Panc1 (cell line): ENCODE measurements at regions not wholly inside any gene's neighbourhood (a gene's known extent, or its start where the extent isn't known, plus 50 kb on each side); places are given as distances from the start of the nearest gene placed in this dataset.

Experiments used
- ATAC-seq: fragments of 200-7000 bp; cut with Tn5 transposase; 2 replicates; pipeline ENCODE4 v1.9.1; 2020; ENCODE audit warnings: mild to moderate bottlenecking, moderate library complexity
- BruUV-seq: library from RNA; stranded (reverse); fragments of 400-500 nt; replicated peaks from 2 replicates; lab custom pipeline; 2021; lab: Mats Ljungman, UMichigan
- CTCF ChIA-PET: fragments of 300-600 bp; sonication (Branson Sonifier 250); formaldehyde crosslinking; loops from one replicate; lab custom pipeline; 2022; ENCODE audit warnings: antibody characterized with exemption; lab: Charles Lee
- POLR2A ChIA-PET: fragments of 300-600 bp; sonication (Branson Sonifier 250); formaldehyde crosslinking; loops from one replicate; lab custom pipeline; 2022; ENCODE audit warnings: antibody characterized with exemption; lab: Charles Lee
- DNase-seq: peaks from one replicate; pipeline ENCODE4 v3.0.0-alpha.2; 2010; ENCODE audit warnings: low read depth, low spot score
- H3K27ac ChIP-seq: 2 replicates; pipeline ENCODE4 v1.5.1; 2011; ENCODE audit warnings: mild to moderate bottlenecking, low read length, inconsistent platforms
- H3K27me3 ChIP-seq: fragments of 200-500 bp; sonication (Bioruptor generic); 2 replicates; pipeline ENCODE4 v1.6.0; 2014; ENCODE audit warnings: low read length, inconsistent platforms; ENCODE audit not compliant: control insufficient read depth, insufficient read depth
- H3K36me3 ChIP-seq: fragments of 200-500 bp; sonication (Bioruptor generic); 2 replicates; pipeline ENCODE4 v1.5.1; 2014; ENCODE audit warnings: inconsistent platforms, mild to moderate bottlenecking, low read length, moderate library complexity; ENCODE audit not compliant: control insufficient read depth, insufficient read depth
- H3K4me1 ChIP-seq: 2 replicates; pipeline ENCODE4 v1.5.1; 2011; ENCODE audit warnings: inconsistent platforms, mild to moderate bottlenecking, low read length, moderate library complexity; ENCODE audit not compliant: control insufficient read depth, insufficient read depth
- H3K4me3 ChIP-seq, 2 experiments: 2 replicates each; pipeline ENCODE4 v1.5.1; 2011 to 2012; ENCODE audit warnings: low read depth in 2 of 2, low read length in 2 of 2, mild to moderate bottlenecking in 2 of 2, inconsistent platforms in 1 of 2, moderate library complexity in 1 of 2
- H3K9me3 ChIP-seq: fragments of 200-500 bp; sonication (Bioruptor generic); 2 replicates; pipeline ENCODE4 v1.5.1; 2014; ENCODE audit warnings: low read depth, mild to moderate bottlenecking, inconsistent platforms, low read length, moderate library complexity; ENCODE audit not compliant: control insufficient read depth, insufficient read depth
- POLR2AphosphoS5 ChIP-seq: IDR thresholded peaks from 2 replicates; pipeline ENCODE4 v1.6.1; 2012; ENCODE audit warnings: mild to moderate bottlenecking, low read depth, low read length, moderate library complexity
- SIN3A ChIP-seq: IDR thresholded peaks from 2 replicates; pipeline ENCODE4 v1.6.1; 2012; ENCODE audit warnings: low read depth, mild to moderate bottlenecking, low read length, moderate library complexity, borderline replicate concordance; ENCODE audit not compliant: insufficient read depth
- TCF7L2 ChIP-seq: IDR thresholded peaks from 2 replicates; pipeline ENCODE4 v1.6.1; 2011; ENCODE audit warnings: mild to moderate bottlenecking, low read depth, low read length, inconsistent platforms
- in situ Hi-C: cut with HindIII; loops from 2 replicates; pipeline ENCODE4 v1.10.0; 2016; ENCODE audit warnings: low sequenced_read_pairs, low pct_unique_long_range_greater_than_20kb
- intact Hi-C: fragments of 100-400 bp; cut with micrococcal nuclease; formaldehyde crosslinking; loops from one replicate; pipeline ENCODE4 v1.10.0; 2022; ENCODE audit not compliant: unreplicated experiment
- TF ChIP-seq, protein P1 (sequence below): fragments of 450-650 bp; IDR thresholded peaks from 2 replicates; pipeline ENCODE4 v1.5.1; 2017; ENCODE audit warnings: mild to moderate bottlenecking
- TF ChIP-seq, protein P2 (sequence below), 2 experiments: IDR thresholded peaks; 2 replicates each; pipeline ENCODE4 v1.6.1; 2011 to 2012; ENCODE audit warnings: low read depth in 2 of 2, control low read depth in 1 of 2, low read length in 1 of 2, mild to moderate bottlenecking in 1 of 2, moderate library complexity in 1 of 2; ENCODE audit not compliant: insufficient read depth in 1 of 2

GRCh38 chr9:126088336-126088735, 238.3 kb upstream of the MVB12B start:
- ChIA-PET POLR2A (no interaction called here), CTCF (no interaction called here)
- in situ Hi-C loops, result no loop called here

DNA sequence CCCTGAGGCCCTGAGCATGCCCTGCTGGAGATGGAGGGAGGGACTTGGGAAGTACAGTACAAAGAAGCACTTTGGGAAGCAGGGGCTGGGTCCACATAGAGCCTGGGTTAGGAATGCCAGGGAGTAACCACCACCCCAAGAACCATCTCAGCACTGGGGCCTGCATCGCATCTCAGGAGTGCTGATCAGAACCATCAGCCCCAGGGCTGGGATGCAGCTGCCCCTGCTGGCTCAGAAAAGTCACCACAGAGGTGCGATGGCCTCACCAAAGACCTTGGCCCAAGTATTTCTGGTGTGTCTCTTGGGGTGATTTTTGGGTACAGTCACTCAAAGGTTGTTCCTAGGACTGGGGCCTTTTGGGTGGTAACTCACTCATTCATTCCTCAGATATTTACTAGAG, 236.8 kb upstream of the MVB12B start:
- POLR2A ChIA-PET, result no interaction called here
- ATAC-seq (no peak), DNase-seq (no peak)
- no TSS peak for BruUV-seq
- no peaks in the 10 kb centered on the region for H3K36me3 ChIP-seq
- no peaks in the 10 kb centered on the region; the same call in 1 of the 2 replicates for H3K27me3 ChIP-seq
- CTCF ChIA-PET, result no interaction called here
- H3K9me3 ChIP-seq, result no peaks in the 10 kb centered on the region
- TF ChIP-seq SIN3A (no peak), TCF7L2 (no peak), POLR2AphosphoS5 (no peak)
- TF ChIP-seq, protein P1, sequence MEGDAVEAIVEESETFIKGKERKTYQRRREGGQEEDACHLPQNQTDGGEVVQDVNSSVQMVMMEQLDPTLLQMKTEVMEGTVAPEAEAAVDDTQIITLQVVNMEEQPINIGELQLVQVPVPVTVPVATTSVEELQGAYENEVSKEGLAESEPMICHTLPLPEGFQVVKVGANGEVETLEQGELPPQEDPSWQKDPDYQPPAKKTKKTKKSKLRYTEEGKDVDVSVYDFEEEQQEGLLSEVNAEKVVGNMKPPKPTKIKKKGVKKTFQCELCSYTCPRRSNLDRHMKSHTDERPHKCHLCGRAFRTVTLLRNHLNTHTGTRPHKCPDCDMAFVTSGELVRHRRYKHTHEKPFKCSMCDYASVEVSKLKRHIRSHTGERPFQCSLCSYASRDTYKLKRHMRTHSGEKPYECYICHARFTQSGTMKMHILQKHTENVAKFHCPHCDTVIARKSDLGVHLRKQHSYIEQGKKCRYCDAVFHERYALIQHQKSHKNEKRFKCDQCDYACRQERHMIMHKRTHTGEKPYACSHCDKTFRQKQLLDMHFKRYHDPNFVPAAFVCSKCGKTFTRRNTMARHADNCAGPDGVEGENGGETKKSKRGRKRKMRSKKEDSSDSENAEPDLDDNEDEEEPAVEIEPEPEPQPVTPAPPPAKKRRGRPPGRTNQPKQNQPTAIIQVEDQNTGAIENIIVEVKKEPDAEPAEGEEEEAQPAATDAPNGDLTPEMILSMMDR, result no peak
- TF ChIP-seq, protein P2, sequence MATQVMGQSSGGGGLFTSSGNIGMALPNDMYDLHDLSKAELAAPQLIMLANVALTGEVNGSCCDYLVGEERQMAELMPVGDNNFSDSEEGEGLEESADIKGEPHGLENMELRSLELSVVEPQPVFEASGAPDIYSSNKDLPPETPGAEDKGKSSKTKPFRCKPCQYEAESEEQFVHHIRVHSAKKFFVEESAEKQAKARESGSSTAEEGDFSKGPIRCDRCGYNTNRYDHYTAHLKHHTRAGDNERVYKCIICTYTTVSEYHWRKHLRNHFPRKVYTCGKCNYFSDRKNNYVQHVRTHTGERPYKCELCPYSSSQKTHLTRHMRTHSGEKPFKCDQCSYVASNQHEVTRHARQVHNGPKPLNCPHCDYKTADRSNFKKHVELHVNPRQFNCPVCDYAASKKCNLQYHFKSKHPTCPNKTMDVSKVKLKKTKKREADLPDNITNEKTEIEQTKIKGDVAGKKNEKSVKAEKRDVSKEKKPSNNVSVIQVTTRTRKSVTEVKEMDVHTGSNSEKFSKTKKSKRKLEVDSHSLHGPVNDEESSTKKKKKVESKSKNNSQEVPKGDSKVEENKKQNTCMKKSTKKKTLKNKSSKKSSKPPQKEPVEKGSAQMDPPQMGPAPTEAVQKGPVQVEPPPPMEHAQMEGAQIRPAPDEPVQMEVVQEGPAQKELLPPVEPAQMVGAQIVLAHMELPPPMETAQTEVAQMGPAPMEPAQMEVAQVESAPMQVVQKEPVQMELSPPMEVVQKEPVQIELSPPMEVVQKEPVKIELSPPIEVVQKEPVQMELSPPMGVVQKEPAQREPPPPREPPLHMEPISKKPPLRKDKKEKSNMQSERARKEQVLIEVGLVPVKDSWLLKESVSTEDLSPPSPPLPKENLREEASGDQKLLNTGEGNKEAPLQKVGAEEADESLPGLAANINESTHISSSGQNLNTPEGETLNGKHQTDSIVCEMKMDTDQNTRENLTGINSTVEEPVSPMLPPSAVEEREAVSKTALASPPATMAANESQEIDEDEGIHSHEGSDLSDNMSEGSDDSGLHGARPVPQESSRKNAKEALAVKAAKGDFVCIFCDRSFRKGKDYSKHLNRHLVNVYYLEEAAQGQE (IDR thresholded peaks at IDR 0.05; ENCODE audit: insufficient read depth in 1 of 2, low read depth in 2 of 2, low read length in 1 of 2), result no peak
- H3K4me1 ChIP-seq, result no peaks in the 10 kb centered on the region
- in situ Hi-C loops, result no loop called here
- intact Hi-C loops, result no loop called here
- H3K4me3 ChIP-seq, result no peak overlapping the region
- H3K27ac ChIP-seq, result no peak overlapping the region

More at GRCh38 chr9:126088336-126088735, 238.3 kb upstream of the MVB12B start:
- TF ChIP-seq TCF7L2 (no peak), POLR2AphosphoS5 (no peak), SIN3A (no peak)
- TF ChIP-seq, protein P2 (IDR thresholded peaks at IDR 0.05; ENCODE audit: insufficient read depth in 1 of 2, low read depth in 2 of 2, low read length in 1 of 2), result no peak
- TF ChIP-seq, protein P1, result no peak
- no peak overlapping the region for H3K4me3 ChIP-seq
- no peaks in the 10 kb centered on the region; the same call in 1 of the 2 replicates for H3K27me3 ChIP-seq
- H3K9me3 ChIP-seq, result no peaks in the 10 kb centered on the region
- H3K27ac ChIP-seq, result no peak overlapping the region
- no peak for ATAC-seq
- intact Hi-C loops, result no loop called here
- BruUV-seq, result no TSS peak
- H3K36me3 ChIP-seq, result no peaks in the 10 kb centered on the region
- no peak for DNase-seq
- H3K4me1 ChIP-seq, result no peaks in the 10 kb centered on the region
